Suprapubic skin (tissue), 4 donors: ENCODE measurements at regions not wholly inside any gene's neighbourhood (a gene's known extent, or its start where the extent isn't known, plus 50 kb on each side); places are given as distances from the start of the nearest gene placed in this dataset.

ENCODE experiments used
- CTCF ChIP-seq, 2 donors: fragments of 200-600 bp in 1 of 2; fragments of 450-650 bp in 1 of 2; sonication (generic) in 1 of 2; IDR thresholded peaks; one replicate each; pipeline ENCODE4 v1.5.1; 2016 to 2019; ENCODE audit warnings: antibody characterized with exemption in 2 of 2, mild to moderate bottlenecking in 1 of 2, moderate library complexity in 1 of 2
- EP300 ChIP-seq: sonication (generic); formaldehyde crosslinking; IDR thresholded peaks from one replicate; pipeline ENCODE4 v1.6.1; 2017; ENCODE audit warnings: antibody characterized with exemption
- POLR2A ChIP-seq, 2 donors: fragments of 450-650 bp; IDR thresholded peaks; one replicate each; pipeline ENCODE4 v1.6.1; 2017; ENCODE audit warnings: antibody characterized with exemption in 2 of 2, mild to moderate bottlenecking in 2 of 2, moderate library complexity in 2 of 2
- POLR2AphosphoS5 ChIP-seq, 3 donors: sonication (generic); formaldehyde crosslinking; IDR thresholded peaks; one replicate each; pipeline ENCODE4 v1.6.1; 2017; ENCODE audit warnings: antibody characterized with exemption in 3 of 3

- no peak for TF ChIP-seq EP300
- no peak for TF ChIP-seq CTCF (IDR thresholded peaks at IDR 0.05)
- TF ChIP-seq POLR2A (IDR thresholded peaks at IDR 0.05): no peak
- no peak for TF ChIP-seq POLR2AphosphoS5 (IDR thresholded peaks at IDR 0.05)
These were observed 329.6 kb downstream of the COG6 start for GRCh38 chr13:39985071-39985470.
